Left ventricle myocardium inferior (tissue), 1 donor: ENCODE measurements at regions not wholly inside any gene's neighbourhood (a gene's known extent, or its start where the extent isn't known, plus 50 kb on each side); places are given as distances from the start of the nearest gene placed in this dataset.

Source experiments
- DNase-seq: peaks from one replicate; pipeline ENCODE4 v3.0.0-alpha.2; 2020
- H3K27ac ChIP-seq: fragments of 200-600 bp; replicated peaks from 2 replicates; pipeline ENCODE4 v1.8.0; 2021
- H3K27me3 ChIP-seq: fragments of 200-600 bp; 2 replicates; pipeline ENCODE4 v1.8.0; 2021; ENCODE audit warnings: low read depth
- H3K36me3 ChIP-seq: fragments of 200-600 bp; 2 replicates; pipeline ENCODE4 v1.8.0; 2021
- H3K4me1 ChIP-seq: fragments of 200-600 bp; 2 replicates; pipeline ENCODE4 v1.8.0; 2021
- H3K4me3 ChIP-seq: fragments of 200-600 bp; 2 replicates; pipeline ENCODE4 v1.8.0; 2021; ENCODE audit warnings: mild to moderate bottlenecking, moderate library complexity
- H3K9me3 ChIP-seq: fragments of 200-600 bp; replicated peaks from 2 replicates; pipeline ENCODE4 v1.8.0; 2021
- CTCF ChIP-seq: fragments of 200-600 bp; IDR thresholded peaks from 2 replicates; pipeline ENCODE4 v1.8.0; 2021; ENCODE audit warnings: antibody characterized with exemption, mild to moderate bottlenecking, borderline replicate concordance
- intact Hi-C: fragments of 100-400 bp; cut with micrococcal nuclease; formaldehyde crosslinking; loops from one replicate; pipeline ENCODE4 v1.11.0; 2022
- donor health status: DM: no; HTN: yes; CAD: no; lungs with severe emphysema.

GRCh38 chr10:52906046-52906445 is 133.5 kb upstream of the MBL2 start:
- no peaks in the 10 kb centered on the region for H3K36me3 ChIP-seq
- no peaks in the 10 kb centered on the region for H3K4me1 ChIP-seq
- DNase-seq, result no peak
- H3K27ac ChIP-seq, result no peak overlapping the region
- no peak for TF ChIP-seq CTCF
- H3K27me3 ChIP-seq, result no peaks in the 10 kb centered on the region
- H3K9me3 ChIP-seq, result no peaks in the 10 kb centered on the region
- intact Hi-C loops, result no loop called here
- H3K4me3 ChIP-seq, result no peak overlapping the region

- Histone ChIP-seq H3K9me3 (no peaks in the 10 kb centered on the region), H3K36me3 (no peaks in the 10 kb centered on the region), H3K27ac (no peak overlapping the region), H3K4me3 (no peak overlapping the region), H3K27me3 (no peaks in the 10 kb centered on the region), H3K4me1 (no peaks in the 10 kb centered on the region)
- DNase-seq, result no peak
- intact Hi-C loops, result no loop called here
- TF ChIP-seq CTCF, result no peak
Measured at GRCh38 chr10:52903397-52903938, 130.9 kb upstream of the MBL2 start.

GRCh38 chr10:52900593-52900992 is 128.0 kb upstream of the MBL2 start:
- Histone ChIP-seq H3K9me3 (no peaks in the 10 kb centered on the region), H3K27me3 (no peaks in the 10 kb centered on the region), H3K36me3 (no peaks in the 10 kb centered on the region), H3K4me1 (no peaks in the 10 kb centered on the region), H3K4me3 (no peak overlapping the region), H3K27ac (no peak overlapping the region)
- no peak for TF ChIP-seq CTCF
- no peak for DNase-seq
- intact Hi-C loops, result no loop called here

- no peak for DNase-seq
- no peaks in the 10 kb centered on the region for H3K36me3 ChIP-seq
- intact Hi-C loops, result no loop called here
- TF ChIP-seq CTCF, result no peak
- H3K27me3 ChIP-seq, result no peaks in the 10 kb centered on the region
- H3K4me1 ChIP-seq, result no peaks in the 10 kb centered on the region
- no peaks in the 10 kb centered on the region for H3K9me3 ChIP-seq
- H3K4me3 ChIP-seq, result no peak overlapping the region
- H3K27ac ChIP-seq, result no peak overlapping the region
Measured at GRCh38 chr10:52897162-52897561, 124.6 kb upstream of the MBL2 start.

- DNase-seq, result no peak
- no peak overlapping the region for H3K27ac ChIP-seq
- H3K4me1 ChIP-seq, result no peaks in the 10 kb centered on the region
- H3K27me3 ChIP-seq, result no peaks in the 10 kb centered on the region
- no peak for TF ChIP-seq CTCF
- H3K4me3 ChIP-seq, result no peak overlapping the region
- no peaks in the 10 kb centered on the region for H3K36me3 ChIP-seq
- no peaks in the 10 kb centered on the region for H3K9me3 ChIP-seq
- intact Hi-C loops, result no loop called here
Measured at GRCh38 chr10:52895059-52895458, 122.5 kb upstream of the MBL2 start.

- TF ChIP-seq CTCF, result no peak
- H3K4me3 ChIP-seq, result no peak overlapping the region
- intact Hi-C loops, result no loop called here
- no peaks in the 10 kb centered on the region for H3K4me1 ChIP-seq
- no peaks in the 10 kb centered on the region for H3K36me3 ChIP-seq
- H3K27me3 ChIP-seq, result no peaks in the 10 kb centered on the region
- no peak for DNase-seq
- H3K27ac ChIP-seq, result no peak overlapping the region
- H3K9me3 ChIP-seq, result no peaks in the 10 kb centered on the region
Measured at GRCh38 chr10:52890281-52890680, 117.7 kb upstream of the MBL2 start.
